CD4-positive, alpha-beta T cell treated with Interferon alpha-2 for 1 hour (primary cell): ENCODE measurements at regions not wholly inside any gene's neighbourhood (a gene's known extent, or its start where the extent isn't known, plus 50 kb on each side); places are given as distances from the start of the nearest gene placed in this dataset.
"Not testable (repeated sequence)": the region's sequence is repeated elsewhere in the genome, so short reads cannot be mapped to it uniquely, and the experiment has no call there.

Source experiments
- DNase-seq, 2 donors: peaks; one replicate each; pipeline ENCODE4 v3.0.0-alpha.2; 2020 to 2022

GRCh38 chrX:77167993-77168392 is 279.2 kb upstream of the FGF16 start:
- DNase-seq: no peak

- DNase-seq: no peak
Observed at GRCh38 chrX:77174680-77175519, 272.3 kb upstream of the FGF16 start.

GRCh38 chrX:77200663-77201062 is 246.5 kb upstream of the FGF16 start:
- DNase-seq: no peak

GRCh38 chrX:77223046-77223445 is 224.1 kb upstream of the FGF16 start:
- DNase-seq: no peak

GRCh38 chrX:77264490-77264889 is 182.7 kb upstream of the FGF16 start:
- DNase-seq: no peak

- no peak for DNase-seq
Observed at GRCh38 chrX:77275392-77275791, 171.8 kb upstream of the FGF16 start.

- no peak for DNase-seq
Observed at GRCh38 chrX:77276742-77277141, 170.4 kb upstream of the FGF16 start.

- no peak for DNase-seq
Observed at GRCh38 chrX:77277911-77278310, 169.3 kb upstream of the FGF16 start.

GRCh38 chrX:77279373-77279772 is 167.8 kb upstream of the FGF16 start:
- DNase-seq: not testable (repeated sequence)

- DNase-seq: no peak
Observed at GRCh38 chrX:77293331-77293995, 153.7 kb upstream of the FGF16 start.

GRCh38 chrX:77298296-77298695 is 148.9 kb upstream of the FGF16 start:
- no peak for DNase-seq

- no peak for DNase-seq
Observed at GRCh38 chrX:77298790-77299189, 148.4 kb upstream of the FGF16 start.

GRCh38 chrX:77299549-77299948 is 147.6 kb upstream of the FGF16 start:
- DNase-seq: no peak

GRCh38 chrX:77342004-77342403 is 105.2 kb upstream of the FGF16 start:
- DNase-seq: no peak

- no peak for DNase-seq
Observed at GRCh38 chrX:77346859-77347258, 100.3 kb upstream of the FGF16 start.

GRCh38 chrX:77347572-77347971 is 99.6 kb upstream of the FGF16 start:
- no peak for DNase-seq

GRCh38 chrX:77389891-77390290 is 57.3 kb upstream of the FGF16 start:
- no peak for DNase-seq

- DNase-seq: not testable (repeated sequence)
Observed at GRCh38 chrX:77390365-77390764, 56.8 kb upstream of the FGF16 start.

- no peak for DNase-seq
Observed at GRCh38 chrX:77396781-77397180, 50.4 kb upstream of the FGF16 start.
